GM18861 (cell line): ENCODE measurements at regions not wholly inside any gene's neighbourhood (a gene's known extent, or its start where the extent isn't known, plus 50 kb on each side); places are given as distances from the start of the nearest gene placed in this dataset.

Experiments
- ATAC-seq: cut with Tn5 transposase; IDR thresholded peaks from one replicate; pipeline ENCODE4 v1.9.1; 2021; ENCODE audit not compliant: unreplicated experiment

DNA sequence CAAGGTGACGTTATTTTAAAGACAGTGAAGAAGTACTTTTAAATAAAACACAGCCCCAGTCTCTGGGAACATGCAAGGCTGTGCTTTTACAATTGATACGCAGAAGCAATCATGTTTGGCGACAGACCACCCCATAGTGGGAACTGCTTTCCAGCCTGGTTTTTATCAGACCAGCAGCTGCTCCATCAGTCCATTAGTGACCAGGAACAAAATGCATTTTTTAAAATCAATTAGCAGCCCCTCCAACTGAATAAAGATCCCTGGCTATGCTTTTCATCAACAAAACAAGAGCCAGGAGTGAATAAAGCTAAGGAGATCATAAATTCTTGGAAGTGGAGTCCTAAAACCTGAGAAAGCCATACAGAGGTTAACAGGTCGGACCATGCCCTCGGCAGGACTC is 153.0 kb upstream of the TENM3 start:
- ATAC-seq = no peak

DNA sequence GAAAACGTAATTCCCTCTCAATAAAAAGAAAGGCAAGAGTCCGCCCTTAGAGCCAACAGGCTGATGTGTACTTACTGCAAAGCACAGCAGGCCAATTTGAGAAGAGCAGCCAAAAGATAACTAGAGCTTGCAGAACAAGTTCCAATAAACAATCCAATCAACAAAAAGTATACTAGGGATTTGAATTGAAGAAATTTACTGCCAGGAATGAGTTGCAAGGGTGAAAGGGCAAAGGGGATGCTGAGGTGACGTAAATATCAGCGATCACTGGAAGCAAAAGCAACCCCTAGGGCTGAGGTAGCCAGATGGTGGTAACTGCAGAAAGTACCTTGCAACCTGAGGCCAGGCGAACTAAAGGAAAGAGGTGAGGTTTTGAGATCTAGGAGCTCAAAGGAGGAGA is 152.1 kb upstream of the TENM3 start:
- ATAC-seq = no peak

DNA sequence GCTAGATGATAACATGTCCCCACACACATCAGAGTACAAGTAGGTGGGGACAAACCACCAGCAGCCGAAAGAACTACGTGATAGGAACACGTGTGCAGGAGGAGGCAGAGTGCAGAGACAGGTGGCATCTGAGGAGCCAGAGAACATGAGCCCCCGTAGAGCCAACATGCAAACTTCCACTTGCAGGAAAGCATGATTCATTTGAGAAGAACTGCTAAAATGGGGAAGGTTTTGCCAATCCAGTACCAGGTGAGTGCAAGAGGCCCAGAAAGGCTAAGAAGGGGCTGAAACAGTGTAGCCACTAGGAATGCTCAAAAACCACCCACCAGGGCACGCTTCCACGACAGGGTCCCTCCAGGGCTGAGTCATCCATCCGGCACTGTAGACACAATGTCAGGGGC is 149.8 kb upstream of the TENM3 start:
- ATAC-seq = no peak

DNA sequence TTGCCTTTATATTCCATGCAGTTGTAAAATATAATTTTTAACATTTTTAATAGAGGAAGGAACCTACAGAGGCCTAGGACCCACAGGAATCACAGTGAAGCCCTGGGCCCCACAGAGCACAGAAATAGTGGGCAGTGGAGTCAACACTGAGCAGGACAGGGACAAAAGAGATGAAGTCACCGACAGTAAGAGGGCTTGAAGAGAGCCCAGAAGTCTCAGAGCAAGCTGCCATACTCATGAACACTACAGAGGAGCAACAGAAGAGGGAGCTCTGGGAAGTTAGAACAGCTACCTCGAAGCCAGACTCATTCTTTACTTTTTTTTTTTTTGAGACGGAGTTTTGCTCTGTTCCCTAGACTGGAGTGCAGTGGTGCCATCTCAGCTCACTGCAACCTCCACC is 149.3 kb upstream of the TENM3 start:
- no peak for ATAC-seq

- ATAC-seq = no peak
Measured at GRCh38 chr4:182101618-182102017, 141.6 kb upstream of the TENM3 start.

DNA sequence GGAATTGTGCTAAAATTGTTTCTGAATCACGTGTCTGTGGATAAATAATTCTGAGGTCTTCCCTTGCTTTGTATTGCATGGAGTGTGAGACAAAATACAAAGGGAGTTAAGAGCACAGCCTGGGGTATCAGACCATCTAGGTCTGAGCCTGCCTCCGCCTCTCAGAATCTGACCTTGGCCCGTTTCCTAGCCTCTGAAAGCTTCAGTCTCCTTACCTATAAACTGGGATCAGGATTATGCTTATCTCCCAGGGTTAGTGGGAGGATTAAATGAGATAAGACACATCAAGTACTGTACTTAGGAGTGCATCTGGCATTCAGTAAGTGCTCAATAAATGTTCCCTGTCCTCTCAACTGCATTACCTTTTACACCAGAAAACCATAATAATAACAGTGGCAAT is 140.6 kb upstream of the TENM3 start:
- no peak for ATAC-seq

DNA sequence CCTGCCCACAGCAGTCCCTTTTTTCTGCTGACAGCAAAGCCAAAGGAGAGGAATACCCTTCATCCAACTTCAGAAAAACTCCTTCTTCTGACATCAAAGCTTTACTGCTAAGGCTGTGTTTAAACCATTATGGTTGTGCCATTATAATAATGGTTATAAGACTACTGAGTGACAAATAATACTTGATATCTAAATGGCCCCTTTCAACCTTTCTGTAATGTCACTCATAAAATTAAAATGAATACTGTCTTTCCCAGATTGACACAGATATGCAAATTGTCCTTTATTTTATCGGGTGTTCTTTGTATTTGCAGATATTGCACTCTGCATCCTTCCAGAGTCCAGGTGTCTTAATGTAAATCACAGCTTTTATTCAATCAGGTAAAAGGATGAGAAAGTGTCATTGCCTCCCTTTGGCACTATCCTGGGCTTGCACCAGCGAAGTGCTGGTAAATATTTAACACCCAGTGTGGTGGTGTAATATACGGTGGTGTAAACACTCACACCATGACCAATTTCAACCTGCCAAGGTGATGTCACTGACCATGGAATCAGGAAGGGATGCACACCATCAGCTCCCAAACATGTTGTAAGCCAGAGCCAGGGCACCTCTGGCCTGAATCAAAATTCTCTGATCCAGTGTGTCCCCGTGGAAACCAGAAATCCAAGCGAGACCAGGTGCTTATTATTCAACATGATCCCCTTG is 139.4 kb upstream of the TENM3 start:
- ATAC-seq = no peak

- ATAC-seq = no peak
Measured at GRCh38 chr4:182105416-182105815, 137.8 kb upstream of the TENM3 start.

DNA sequence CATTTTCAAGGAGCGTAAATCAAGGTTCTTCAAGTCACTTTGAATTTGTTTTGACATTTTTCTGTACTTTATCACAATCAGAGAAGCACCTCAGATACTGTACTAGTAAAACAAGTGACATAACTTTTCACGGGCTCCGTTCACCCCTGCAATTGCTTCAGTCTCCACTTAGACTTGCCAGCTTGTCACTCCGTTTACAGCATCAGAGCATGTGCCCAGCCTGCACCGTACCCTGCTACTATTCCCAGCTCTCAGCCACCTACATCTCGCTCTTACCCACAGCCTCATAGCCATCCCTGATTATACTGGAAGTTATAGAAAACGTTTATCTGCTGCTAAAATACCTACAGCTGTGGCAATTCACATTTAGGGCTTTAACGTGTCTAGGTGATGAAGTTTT is 135.3 kb upstream of the TENM3 start:
- no peak for ATAC-seq

- ATAC-seq = no peak
Measured at GRCh38 chr4:182111586-182111985, 131.6 kb upstream of the TENM3 start.

DNA sequence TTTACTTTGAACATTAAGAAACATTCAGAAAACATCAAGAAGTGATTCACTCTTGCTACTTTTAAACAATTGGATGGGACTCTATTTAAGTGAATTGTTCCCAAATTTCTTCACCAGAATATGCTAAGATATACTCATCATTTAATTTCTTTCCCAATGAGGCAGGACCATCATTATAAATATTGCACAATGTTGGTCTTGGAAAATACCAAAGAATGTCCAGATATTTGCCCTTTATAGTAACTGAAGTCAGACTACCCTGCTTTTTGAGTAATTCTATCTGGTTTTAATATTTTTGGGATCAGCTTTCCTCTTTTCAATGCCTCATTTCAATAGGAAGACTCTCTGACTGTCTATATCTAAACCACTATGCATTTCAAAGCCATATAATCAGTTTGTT is 129.4 kb upstream of the TENM3 start:
- no peak for ATAC-seq

DNA sequence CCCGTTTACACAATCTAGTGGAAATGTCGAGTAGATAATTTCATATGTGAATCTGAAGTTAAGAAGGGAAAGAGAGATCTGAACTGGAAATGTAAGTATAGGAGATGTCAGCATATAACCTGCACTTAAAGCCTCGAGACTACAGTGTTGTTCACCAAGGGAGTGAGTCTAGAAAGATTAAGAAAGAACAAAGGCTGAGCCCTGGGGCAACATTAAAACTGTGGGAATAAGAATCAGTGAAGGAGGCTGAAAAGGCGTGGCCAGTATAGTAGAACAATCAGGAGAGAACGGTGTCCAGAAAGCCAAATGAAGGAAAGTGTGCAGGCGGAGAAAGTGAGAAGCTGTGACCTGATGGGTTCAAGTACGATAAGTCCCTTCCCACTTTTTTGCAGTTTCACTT is 118.8 kb upstream of the TENM3 start:
- no peak for ATAC-seq

- ATAC-seq = no peak
Measured at GRCh38 chr4:182126096-182126495, 117.1 kb upstream of the TENM3 start.

GRCh38 chr4:182126603-182127002 is 116.6 kb upstream of the TENM3 start:
- ATAC-seq = no peak

DNA sequence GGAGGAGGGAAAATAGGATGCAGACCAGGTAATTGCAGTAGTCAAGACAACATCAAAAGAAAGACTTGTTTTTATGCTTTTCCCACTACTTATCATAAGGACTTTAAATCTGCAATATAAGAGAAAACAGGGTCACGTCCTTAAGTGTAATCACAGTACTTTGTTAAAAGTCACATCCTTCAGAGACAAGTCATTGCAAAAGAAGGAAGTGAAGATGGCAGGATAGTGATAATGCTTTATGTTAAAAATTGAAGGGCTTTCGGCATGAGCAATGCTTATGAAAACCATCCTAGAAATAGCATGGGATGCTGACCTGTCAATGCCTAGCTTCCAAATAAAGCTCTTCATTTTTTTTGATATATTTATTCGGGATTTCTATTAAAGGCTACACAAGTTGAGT is 110.2 kb upstream of the TENM3 start:
- no peak for ATAC-seq

DNA sequence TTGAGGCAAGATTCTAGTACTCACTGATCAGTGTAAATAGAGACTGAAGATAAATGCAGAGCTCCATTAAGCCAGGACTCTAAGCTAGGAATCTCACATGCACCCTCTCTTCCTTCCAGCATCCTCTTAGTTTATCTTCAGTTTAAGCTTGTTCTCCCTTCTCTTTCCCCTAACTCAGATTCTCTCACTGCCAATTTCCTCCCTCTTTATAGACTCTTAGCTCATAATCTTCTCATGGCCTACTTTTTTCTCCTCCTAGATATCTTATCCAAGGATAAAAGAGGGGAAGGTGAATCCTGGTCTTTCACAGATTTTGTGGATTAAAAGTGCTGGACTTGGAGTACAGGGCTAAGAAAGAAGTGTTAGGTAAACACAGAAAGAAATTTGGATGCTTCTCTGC is 108.9 kb upstream of the TENM3 start:
- ATAC-seq = no peak

- no peak for ATAC-seq
Measured at GRCh38 chr4:182136201-182136600, 107.0 kb upstream of the TENM3 start.

GRCh38 chr4:182137343-182137742 is 105.9 kb upstream of the TENM3 start:
- ATAC-seq = no peak

- ATAC-seq = no peak
Measured at GRCh38 chr4:182139491-182139890, 103.7 kb upstream of the TENM3 start.

DNA sequence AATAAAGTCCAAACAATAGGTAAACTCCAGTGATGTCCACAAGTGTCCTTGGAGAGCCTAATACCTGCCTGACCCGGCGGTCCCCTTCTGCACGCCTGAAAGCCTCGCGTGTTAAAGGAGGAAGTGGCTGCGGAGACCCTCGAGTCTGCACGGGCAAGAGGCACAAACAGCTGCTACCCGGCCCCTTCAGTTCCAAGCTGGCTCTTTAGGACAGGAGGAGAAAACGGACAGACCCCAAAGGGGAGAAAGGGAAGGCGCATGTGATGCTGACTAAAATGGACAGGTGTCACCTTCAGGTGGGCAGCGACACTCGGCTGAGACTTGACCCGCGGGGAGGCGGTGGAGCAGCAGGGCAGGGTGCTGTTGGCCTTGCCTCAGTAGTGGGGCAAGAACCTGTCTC is 102.7 kb upstream of the TENM3 start:
- ATAC-seq = no peak

- no peak for ATAC-seq
Measured at GRCh38 chr4:182141061-182141460, 102.1 kb upstream of the TENM3 start.

GRCh38 chr4:182142176-182143085 is 100.8 kb upstream of the TENM3 start:
- ATAC-seq = no peak
